T-helper 2 cell treated with Interferon-gamma antibody and Interleukin-4, amounts not matched to agents 5 μg/mL and 100 μg/mL, for 36 hours (primary cell): ENCODE measurements at regions not wholly inside any gene's neighbourhood (a gene's known extent, or its start where the extent isn't known, plus 50 kb on each side); places are given as distances from the start of the nearest gene placed in this dataset.
"Not testable (repeated sequence)": the region's sequence is repeated elsewhere in the genome, so short reads cannot be mapped to it uniquely, and the experiment has no call there.

ENCODE experiments used
- DNase-seq: peaks from one replicate; pipeline ENCODE4 v3.0.0; 2021; ENCODE audit warnings: low spot score
- H3K27ac Mint-ChIP-seq: one replicate; pipeline ENCODE4 v1.8.0; 2021; ENCODE audit warnings: mild to moderate bottlenecking, mixed read lengths
- H3K27me3 Mint-ChIP-seq: one replicate; pipeline ENCODE4 v1.8.0; 2021; ENCODE audit warnings: low read depth, mixed read lengths
- H3K36me3 Mint-ChIP-seq: one replicate; pipeline ENCODE4 v1.8.0; 2021; ENCODE audit warnings: low read depth, mixed read lengths
- H3K4me1 Mint-ChIP-seq: one replicate; pipeline ENCODE4 v1.8.0; 2021; ENCODE audit warnings: low read depth, mixed read lengths
- H3K4me3 Mint-ChIP-seq: one replicate; pipeline ENCODE4 v1.8.0; 2022; ENCODE audit warnings: mild to moderate bottlenecking, moderate library complexity, mixed read lengths
- H3K9me3 Mint-ChIP-seq: one replicate; pipeline ENCODE4 v1.8.0; 2021; ENCODE audit warnings: mixed read lengths

DNA sequence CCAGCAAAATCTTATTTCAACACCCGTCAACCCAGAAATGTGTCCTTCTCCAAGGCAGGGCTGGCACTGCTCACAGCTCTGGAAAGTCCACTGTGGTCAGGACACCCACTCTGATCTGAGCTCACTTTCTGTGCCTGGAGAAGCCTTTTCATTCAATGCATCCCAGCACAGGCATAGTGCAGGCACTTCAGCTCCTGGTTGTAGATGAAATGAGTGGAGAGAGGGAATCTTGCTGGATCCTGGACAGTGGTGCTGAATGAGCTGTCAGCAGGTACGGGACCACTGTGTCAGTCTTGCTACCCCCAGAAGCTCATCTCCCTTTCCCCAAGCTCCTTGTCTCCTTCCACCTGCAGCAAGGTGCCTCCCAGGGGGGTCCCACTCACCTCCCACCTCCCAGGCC lies 86.1 kb upstream of the SALL1 start:
- peaks cover 7% of the 10 kb centered on the region for H3K9me3 Mint-ChIP-seq
- no peaks in the 10 kb centered on the region for H3K36me3 Mint-ChIP-seq
- H3K27me3 Mint-ChIP-seq, result no peaks in the 10 kb centered on the region
- no peak for DNase-seq
- H3K4me3 Mint-ChIP-seq, result no peak overlapping the region
- no peak overlapping the region for H3K27ac Mint-ChIP-seq
- H3K4me1 Mint-ChIP-seq, result no peaks in the 10 kb centered on the region

DNA sequence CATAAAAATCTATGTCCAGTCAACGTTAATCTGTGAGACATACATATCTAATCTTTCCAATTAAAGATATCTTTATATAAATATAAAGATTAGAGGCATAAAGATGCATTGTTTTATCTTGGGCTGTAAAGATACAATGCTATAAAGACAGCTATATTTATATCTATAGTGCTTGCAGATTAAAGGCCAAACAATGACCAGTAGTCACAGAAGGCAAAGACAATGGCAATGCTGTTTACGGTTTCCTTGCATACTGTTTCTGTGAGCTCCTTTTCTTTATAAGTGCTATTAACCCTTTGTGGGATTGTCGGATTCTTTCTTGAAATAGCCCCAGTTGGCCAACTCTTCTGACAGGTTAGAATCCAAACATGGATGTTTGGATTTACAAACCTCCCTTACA lies 85.5 kb upstream of the SALL1 start:
- no peaks in the 10 kb centered on the region for H3K36me3 Mint-ChIP-seq
- no peaks in the 10 kb centered on the region for H3K4me1 Mint-ChIP-seq
- no peak overlapping the region for H3K4me3 Mint-ChIP-seq
- H3K27ac Mint-ChIP-seq, result no peak overlapping the region
- DNase-seq, result no peak
- no peaks in the 10 kb centered on the region for H3K27me3 Mint-ChIP-seq
- peaks cover 7% of the 10 kb centered on the region for H3K9me3 Mint-ChIP-seq

DNA sequence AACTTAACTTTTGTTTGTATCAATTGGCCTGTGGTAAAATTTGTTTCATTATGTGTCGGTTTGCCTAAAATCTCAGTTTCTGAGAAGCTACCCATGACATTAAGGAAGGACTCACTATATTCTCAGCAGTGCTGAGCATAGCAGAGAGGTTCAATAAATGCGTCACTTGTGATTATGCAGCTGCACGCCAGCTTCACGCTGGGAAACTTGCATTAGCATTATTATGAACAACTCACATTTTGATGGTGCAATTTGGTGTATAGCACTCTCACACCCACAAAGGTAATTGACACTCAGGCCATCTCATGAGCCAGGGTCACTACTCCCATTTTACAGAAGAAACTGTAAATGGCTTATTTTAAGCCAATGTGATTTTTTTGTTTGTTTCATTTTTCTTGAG lies 80.6 kb upstream of the SALL1 start:
- Mint-ChIP-seq H3K9me3 (no peaks in the 10 kb centered on the region), H3K27ac (no peak overlapping the region), H3K27me3 (no peaks in the 10 kb centered on the region), H3K4me3 (no peak overlapping the region), H3K36me3 (no peaks in the 10 kb centered on the region), H3K4me1 (no peaks in the 10 kb centered on the region)
- no peak for DNase-seq

DNA sequence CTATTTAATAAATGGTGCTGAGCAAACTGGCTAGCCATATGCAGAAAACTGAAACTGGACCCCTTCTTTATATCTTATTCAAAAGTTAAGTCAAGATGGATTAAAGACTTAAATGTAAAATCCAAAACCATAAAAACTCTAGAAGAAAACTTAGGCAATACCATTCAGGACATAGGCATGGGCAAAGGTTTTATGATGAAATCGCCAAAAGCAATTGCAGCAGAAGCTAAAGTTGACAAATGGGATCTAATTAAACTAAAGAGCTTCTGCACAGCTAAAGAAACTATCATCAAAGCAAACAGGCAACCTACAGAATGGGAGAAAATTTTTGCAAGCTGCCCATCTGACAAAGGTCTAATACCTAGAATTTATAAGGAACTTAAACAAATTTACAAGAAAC lies 79.0 kb upstream of the SALL1 start:
- H3K4me3 Mint-ChIP-seq, H3K36me3 Mint-ChIP-seq, H3K27ac Mint-ChIP-seq, H3K27me3 Mint-ChIP-seq, H3K9me3 Mint-ChIP-seq, H3K4me1 Mint-ChIP-seq, DNase-seq: not testable (repeated sequence)

DNA sequence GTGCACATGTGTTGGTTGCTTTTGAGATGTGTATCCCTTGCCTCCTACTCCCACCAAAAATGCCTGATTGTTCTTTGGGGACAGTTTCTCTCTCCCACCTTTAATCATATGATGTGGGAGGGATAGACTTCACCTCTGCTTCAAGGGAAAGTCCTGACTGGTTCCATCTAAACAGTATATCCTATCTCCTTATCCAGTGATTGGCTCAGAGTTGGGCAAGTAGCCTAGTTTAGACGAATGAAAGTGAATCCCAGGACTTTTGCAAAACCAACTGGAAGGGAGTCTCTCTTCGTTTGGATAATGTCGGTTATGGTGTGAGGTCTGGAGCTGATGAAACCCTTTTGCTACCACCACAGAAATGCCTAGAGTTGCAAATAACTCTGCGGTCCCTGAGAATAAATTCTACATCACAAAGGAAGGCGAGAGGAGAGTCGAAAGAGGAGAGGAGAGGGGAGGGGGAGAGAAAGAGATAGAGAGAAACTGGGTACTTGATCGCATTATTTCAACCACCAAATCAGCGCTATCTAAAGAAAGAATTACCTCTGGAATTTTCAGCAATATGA lies 77.1 kb upstream of the SALL1 start:
- Mint-ChIP-seq H3K4me3 (no peak overlapping the region), H3K27me3 (no peaks in the 10 kb centered on the region), H3K9me3 (no peaks in the 10 kb centered on the region), H3K27ac (no peak overlapping the region), H3K4me1 (no peaks in the 10 kb centered on the region), H3K36me3 (no peaks in the 10 kb centered on the region)
- no peak for DNase-seq

DNA sequence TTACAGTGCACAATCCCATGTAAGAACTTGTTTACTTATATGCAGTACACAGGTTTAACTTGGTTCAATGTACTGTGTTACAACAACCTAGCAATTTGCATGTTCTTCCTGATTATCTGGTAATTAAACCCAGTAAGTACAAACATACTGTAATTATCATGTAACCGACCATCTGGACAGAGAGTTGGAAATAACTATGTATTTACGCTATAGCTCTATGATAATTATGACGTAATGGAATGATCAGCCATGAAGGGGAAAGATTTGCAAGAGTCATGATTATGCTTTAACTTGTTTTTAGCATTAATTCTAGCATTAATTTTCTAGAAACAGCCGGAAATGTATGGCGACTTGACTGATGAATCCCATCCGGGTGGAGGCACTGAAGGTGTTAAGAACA lies 74.8 kb upstream of the SALL1 start:
- Mint-ChIP-seq H3K4me1 (no peaks in the 10 kb centered on the region), H3K4me3 (no peak overlapping the region), H3K9me3 (no peaks in the 10 kb centered on the region), H3K27ac (no peak overlapping the region), H3K27me3 (no peaks in the 10 kb centered on the region), H3K36me3 (no peaks in the 10 kb centered on the region)
- no peak for DNase-seq

DNA sequence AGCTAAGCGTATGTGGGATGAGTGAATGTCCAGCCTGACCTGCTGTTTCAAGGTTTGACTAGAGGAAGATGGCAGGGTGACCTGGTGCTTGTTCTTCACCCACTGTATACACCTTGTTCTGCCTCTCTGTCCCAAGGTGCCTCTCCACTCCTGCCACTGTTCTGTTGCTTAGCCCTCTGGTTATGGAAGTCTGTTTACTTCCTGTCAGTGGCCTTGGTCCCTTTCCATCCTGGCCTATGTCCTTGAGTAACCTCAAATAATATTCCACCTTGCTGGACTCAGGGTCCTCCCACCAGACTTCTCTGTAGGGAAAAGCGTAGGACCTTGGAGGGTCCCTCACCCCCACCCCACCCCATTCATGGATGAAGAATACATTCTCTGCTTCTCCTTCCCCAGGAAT lies 73.2 kb upstream of the SALL1 start:
- H3K27ac Mint-ChIP-seq, result no peak overlapping the region
- no peak overlapping the region for H3K4me3 Mint-ChIP-seq
- H3K36me3 Mint-ChIP-seq, result no peaks in the 10 kb centered on the region
- no peaks in the 10 kb centered on the region for H3K27me3 Mint-ChIP-seq
- no peaks in the 10 kb centered on the region for H3K4me1 Mint-ChIP-seq
- H3K9me3 Mint-ChIP-seq, result peaks cover 5% of the 10 kb centered on the region
- DNase-seq, result no peak

DNA sequence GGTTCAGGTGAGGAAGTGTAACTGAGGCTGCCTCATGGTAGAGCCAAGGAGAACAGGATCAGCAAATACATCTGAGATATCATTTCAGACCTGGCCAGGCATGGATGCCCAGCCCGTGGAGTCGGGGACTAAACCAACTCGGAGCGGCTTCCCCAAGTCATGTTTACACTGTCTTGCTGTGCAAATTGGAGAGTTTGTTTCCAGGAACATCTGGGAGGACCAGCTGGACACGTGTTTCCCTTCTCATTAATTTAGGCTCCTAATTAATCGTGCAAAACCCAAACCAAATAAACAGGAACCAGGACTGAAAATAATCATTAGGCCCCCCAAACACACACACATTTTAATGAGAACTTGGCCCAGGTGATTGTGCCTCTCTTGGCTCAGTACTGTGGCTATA lies 70.9 kb upstream of the SALL1 start:
- H3K27ac Mint-ChIP-seq, result no peak overlapping the region
- no peaks in the 10 kb centered on the region for H3K27me3 Mint-ChIP-seq
- H3K4me3 Mint-ChIP-seq, result no peak overlapping the region
- DNase-seq, result no peak
- no peaks in the 10 kb centered on the region for H3K4me1 Mint-ChIP-seq
- peaks cover 5% of the 10 kb centered on the region for H3K9me3 Mint-ChIP-seq
- H3K36me3 Mint-ChIP-seq, result no peaks in the 10 kb centered on the region

DNA sequence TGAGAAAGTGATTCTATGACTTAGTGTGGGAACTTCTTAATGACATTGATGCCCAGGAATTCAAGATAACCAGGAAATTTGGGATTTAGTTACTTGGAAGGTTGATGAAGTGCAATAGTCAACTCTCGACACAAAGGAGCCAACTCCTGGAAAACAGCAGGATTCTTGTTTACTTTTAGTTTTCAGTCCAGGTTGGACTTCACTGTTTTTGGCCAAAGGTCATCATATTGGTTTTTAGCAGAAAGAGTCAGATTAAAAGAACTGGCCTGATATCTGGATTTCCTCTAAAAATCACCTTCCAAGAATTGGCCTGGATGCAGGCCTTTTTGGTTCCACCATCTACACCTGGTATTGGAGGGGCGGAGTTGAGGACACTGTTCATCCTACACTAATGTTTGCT lies 60.1 kb upstream of the SALL1 start:
- Mint-ChIP-seq H3K36me3 (no peaks in the 10 kb centered on the region), H3K4me1 (no peaks in the 10 kb centered on the region), H3K27me3 (no peaks in the 10 kb centered on the region), H3K27ac (no peak overlapping the region), H3K4me3 (no peak overlapping the region), H3K9me3 (peaks cover 5% of the 10 kb centered on the region)
- DNase-seq, result no peak

DNA sequence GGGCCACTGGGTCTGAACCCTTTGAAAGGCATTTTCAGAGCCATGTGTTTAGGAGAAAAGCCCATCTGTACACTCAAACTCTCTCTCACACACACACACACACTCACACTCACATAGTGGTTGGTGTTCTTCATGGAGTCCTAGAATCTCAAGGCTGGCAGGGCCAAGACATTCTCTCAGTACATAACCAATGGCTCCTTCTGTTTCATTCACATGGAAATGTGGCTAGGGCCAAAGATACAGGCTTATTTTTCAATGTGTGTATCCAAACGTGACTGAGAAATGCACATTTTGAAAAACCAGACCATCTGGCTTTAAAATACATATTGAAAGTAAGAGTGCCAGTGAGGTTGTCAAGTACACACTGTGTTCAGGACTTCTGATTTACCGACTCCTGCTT lies 59.0 kb upstream of the SALL1 start:
- Mint-ChIP-seq H3K4me3 (no peak overlapping the region), H3K27ac (no peak overlapping the region), H3K4me1 (no peaks in the 10 kb centered on the region), H3K27me3 (no peaks in the 10 kb centered on the region), H3K36me3 (no peaks in the 10 kb centered on the region), H3K9me3 (no peaks in the 10 kb centered on the region)
- DNase-seq, result no peak

DNA sequence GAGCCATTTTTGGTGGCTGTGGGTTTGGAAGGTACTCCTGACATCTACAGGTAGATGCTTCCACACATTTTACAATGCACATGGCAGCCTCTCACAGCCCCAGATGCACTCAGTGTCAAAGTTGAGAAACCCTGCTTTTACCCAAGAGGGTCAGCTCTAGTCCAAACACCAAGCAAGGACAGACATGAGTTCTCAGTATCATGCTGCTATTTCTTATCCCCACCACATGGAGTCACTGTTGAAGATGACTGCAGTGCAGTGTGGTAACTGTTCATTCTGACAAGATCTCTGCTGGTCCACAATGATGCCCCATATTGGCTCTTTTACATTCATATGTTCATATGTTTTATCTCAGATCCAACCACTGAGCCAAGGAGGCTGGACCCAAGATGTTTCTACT lies 50.5 kb upstream of the SALL1 start:
- Mint-ChIP-seq H3K4me3 (no peak overlapping the region), H3K4me1 (no peaks in the 10 kb centered on the region), H3K27ac (no peak overlapping the region), H3K36me3 (no peaks in the 10 kb centered on the region), H3K9me3 (peaks cover 23% of the 10 kb centered on the region), H3K27me3 (no peaks in the 10 kb centered on the region)
- DNase-seq, result no peak
